GM19467 (cell line): ENCODE measurements at regions not wholly inside any gene's neighbourhood (a gene's known extent, or its start where the extent isn't known, plus 50 kb on each side); places are given as distances from the start of the nearest gene placed in this dataset.
"Not testable (repeated sequence)": the region's sequence is repeated elsewhere in the genome, so short reads cannot be mapped to it uniquely, and the experiment has no call there.

Experiments used
- ATAC-seq: cut with Tn5 transposase; IDR thresholded peaks from one replicate; pipeline ENCODE4 v1.9.1; 2021; ENCODE audit warnings: mild to moderate bottlenecking, moderate library complexity; ENCODE audit not compliant: unreplicated experiment

- no peak for ATAC-seq
These were observed 444.0 kb downstream of the HS3ST3B1 start for GRCh38 chr17:14744761-14745473.

- no peak for ATAC-seq
These were observed 440.6 kb downstream of the HS3ST3B1 start for GRCh38 chr17:14741491-14741890.

DNA sequence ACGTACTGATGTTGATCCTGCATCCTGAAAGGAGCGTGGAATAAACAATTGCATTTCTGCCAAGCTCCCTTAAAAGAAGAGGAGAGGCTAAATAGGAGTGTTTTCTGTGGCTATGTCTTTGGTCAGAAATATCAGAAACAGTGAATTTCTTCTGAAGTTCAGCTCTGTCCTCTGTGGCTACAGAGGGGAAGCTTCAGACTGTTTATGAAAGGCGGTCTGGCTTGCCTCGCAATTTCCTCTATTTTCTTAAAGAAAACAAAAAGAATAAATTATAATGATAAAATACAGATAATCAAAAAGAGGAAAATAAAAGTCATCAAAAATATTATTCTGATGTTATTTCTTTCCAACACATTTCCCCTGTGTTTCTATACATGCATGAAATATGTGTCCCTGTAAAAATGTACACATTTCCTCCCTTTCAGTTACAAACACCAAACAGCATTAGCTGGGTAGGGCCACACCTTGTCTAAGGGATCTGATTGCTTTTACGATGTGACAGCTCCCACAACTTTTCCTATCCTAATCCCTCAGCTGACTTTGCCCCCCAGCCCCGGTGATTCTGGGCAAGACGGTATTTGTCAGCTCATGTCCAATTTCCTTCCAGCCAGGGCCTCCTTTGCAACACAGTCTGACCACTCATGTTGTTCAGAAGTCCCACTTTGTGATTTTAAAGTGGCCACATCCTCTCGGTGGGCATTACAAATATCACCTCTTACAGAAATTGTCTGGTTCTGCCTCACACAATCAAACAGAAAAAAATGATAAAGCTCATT lies 439.0 kb downstream of the HS3ST3B1 start:
- no peak for ATAC-seq

- no peak for ATAC-seq
These were observed 437.7 kb downstream of the HS3ST3B1 start for GRCh38 chr17:14738652-14738988.

- no peak for ATAC-seq
These were observed 437.2 kb downstream of the HS3ST3B1 start for GRCh38 chr17:14737984-14738651.

DNA sequence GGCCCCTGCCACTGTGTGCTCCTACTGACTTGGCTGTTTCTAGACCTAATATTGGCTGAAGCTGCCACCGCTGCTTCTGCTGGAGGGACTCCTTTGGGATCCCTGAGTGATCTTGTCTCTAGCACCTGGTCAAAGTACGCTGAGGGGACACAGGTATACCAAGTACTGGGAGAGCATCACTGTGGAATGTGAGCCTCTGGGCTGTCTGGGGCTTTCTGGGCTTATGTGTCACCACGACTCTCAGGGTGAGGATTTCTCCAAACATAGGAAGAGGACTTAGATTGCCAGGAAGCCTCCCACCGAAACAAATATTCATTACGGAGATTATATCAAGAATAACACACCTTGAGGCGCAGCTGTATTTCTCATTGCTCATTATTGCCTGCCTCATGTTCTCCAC lies 435.8 kb downstream of the HS3ST3B1 start:
- no peak for ATAC-seq

- no peak for ATAC-seq
These were observed 432.5 kb downstream of the HS3ST3B1 start for GRCh38 chr17:14733376-14733775.

DNA sequence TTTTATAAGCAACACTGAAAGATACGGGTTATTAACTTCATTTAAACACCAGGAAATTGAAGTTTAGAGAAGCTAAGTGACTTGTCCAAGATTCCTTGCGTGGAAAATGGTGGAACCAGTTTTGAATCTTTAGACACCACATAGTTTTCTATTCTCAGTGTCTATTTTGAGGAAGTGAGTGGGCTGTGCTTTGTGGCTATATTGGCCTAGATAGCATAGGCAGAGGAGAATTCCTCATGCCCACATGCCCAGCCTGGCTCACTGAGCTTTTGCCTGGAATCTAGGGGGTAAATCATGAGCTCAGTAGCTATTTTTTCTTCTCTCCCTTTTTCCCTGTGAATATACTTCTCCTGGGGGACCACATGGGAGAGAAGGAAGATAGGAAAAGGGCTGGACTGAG lies 431.3 kb downstream of the HS3ST3B1 start:
- no peak for ATAC-seq

DNA sequence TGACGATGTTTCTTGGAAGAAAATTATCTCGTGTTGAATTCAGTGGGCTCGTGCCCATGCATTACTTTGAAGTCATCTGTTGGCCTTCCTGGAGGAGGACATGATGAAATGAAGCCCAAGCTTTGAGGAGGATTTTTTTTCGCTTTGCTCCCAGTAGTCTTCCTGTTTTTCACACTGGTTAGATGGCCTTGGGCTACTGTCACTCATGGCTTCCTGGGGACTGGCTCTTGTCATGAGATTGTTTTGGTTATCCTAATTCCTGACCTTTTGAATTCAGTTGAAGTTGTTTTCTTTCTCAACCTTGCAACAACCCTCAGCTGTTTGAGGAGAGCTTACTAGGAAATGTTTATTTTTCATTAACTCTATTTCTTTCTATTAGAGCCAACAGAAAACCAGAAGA lies 430.7 kb downstream of the HS3ST3B1 start:
- no peak for ATAC-seq

GRCh38 chr17:14730821-14731220 lies 429.9 kb downstream of the HS3ST3B1 start:
- no peak for ATAC-seq

GRCh38 chr17:14725729-14726128 lies 424.8 kb downstream of the HS3ST3B1 start:
- no peak for ATAC-seq

GRCh38 chr17:14724770-14725169 lies 423.9 kb downstream of the HS3ST3B1 start:
- ATAC-seq, result no peak

- not testable (repeated sequence) for ATAC-seq
These were observed 422.5 kb downstream of the HS3ST3B1 start for GRCh38 chr17:14723349-14723748.

DNA sequence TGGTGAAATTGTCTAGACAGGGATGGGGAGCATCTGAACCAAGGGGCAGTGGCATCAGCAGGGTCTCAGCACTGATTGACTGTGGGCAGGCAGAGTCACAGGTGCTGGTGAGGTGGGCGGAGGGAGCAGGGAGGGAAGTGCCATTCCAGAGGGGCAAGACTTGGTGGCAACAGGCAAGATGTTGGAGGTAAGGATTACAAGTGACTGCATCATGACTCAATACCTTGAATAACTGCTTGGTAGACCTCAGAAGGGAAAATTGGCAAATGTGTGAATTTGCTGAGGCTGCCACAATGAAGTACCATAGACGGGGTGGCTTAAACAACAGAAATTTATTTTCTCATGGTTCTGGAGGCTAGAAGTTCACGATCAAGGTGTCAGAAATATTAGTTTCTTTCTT lies 419.1 kb downstream of the HS3ST3B1 start:
- no peak for ATAC-seq

DNA sequence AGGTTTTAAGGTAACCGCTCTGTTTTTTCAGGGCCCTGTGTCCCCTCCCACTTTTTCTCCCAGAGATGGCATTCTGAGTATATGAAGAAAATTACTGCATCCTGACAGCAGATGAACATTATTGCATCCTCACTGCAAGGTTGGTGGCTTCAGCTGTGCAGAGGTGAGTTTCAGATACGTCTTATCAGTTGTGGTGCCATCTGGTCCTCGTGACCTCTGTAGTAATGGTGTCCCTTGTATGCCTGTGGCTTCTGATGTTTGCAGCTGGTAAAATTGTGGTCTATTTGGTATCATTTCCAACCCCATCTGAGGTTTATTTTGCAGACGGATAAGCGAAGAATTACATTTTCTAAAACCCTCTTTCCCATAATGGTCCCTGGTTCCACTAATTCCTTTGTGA lies 417.0 kb downstream of the HS3ST3B1 start:
- ATAC-seq, result no peak

DNA sequence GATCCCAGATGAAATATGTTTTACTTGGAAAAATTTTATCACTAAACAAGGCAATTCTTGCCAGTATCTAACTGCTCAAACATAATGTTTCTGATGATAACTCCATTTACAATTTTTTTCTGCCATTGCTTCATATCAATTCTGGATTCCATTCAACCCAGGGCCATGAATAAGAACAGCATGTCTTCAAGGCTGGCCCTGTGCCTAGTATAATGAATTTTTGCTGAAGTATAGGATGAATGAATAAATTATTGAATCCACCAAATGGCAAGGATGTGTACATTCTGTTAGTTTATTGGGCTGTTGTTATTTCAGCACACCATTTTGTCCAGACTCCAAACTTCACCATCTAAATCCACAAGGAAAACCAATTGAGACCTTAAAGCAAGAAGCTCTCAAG lies 414.7 kb downstream of the HS3ST3B1 start:
- no peak for ATAC-seq

- no peak for ATAC-seq
These were observed 411.7 kb downstream of the HS3ST3B1 start for GRCh38 chr17:14712611-14713021.

GRCh38 chr17:14704121-14704520 lies 403.2 kb downstream of the HS3ST3B1 start:
- ATAC-seq, result no peak

GRCh38 chr17:14701886-14702285 lies 401.0 kb downstream of the HS3ST3B1 start:
- ATAC-seq, result no peak

- ATAC-seq, result no peak
These were observed 398.8 kb downstream of the HS3ST3B1 start for GRCh38 chr17:14699574-14700185.

- ATAC-seq, result no peak
These were observed 392.5 kb downstream of the HS3ST3B1 start for GRCh38 chr17:14693382-14693781.

- no peak for ATAC-seq
These were observed 389.8 kb downstream of the HS3ST3B1 start for GRCh38 chr17:14690704-14691103.
